Subcutaneous abdominal adipose tissue (tissue), 5 donors: ENCODE measurements at regions not wholly inside any gene's neighbourhood (a gene's known extent, or its start where the extent isn't known, plus 50 kb on each side); places are given as distances from the start of the nearest gene placed in this dataset.

Source experiments
- H3K27ac ChIP-seq: one replicate; pipeline ENCODE4 v1.7.0; 2013; ENCODE audit warnings: low read depth, mild to moderate bottlenecking, inconsistent platforms, low read length, moderate library complexity
- H3K27me3 ChIP-seq, 5 donors: one replicate each; pipeline ENCODE4 v1.7.0; 2013; ENCODE audit warnings: low read length in 5 of 5, inconsistent platforms in 1 of 5; ENCODE audit not compliant: control insufficient read depth in 5 of 5, insufficient read depth in 4 of 5
- H3K36me3 ChIP-seq, 5 donors: one replicate each; pipeline ENCODE4 v1.7.0; 2013; ENCODE audit warnings: low read length in 5 of 5; ENCODE audit not compliant: control insufficient read depth in 5 of 5, insufficient read depth in 5 of 5
- H3K4me1 ChIP-seq, 5 donors: one replicate each; pipeline ENCODE4 v1.7.0; 2013; ENCODE audit warnings: low read length in 5 of 5, mild to moderate bottlenecking in 3 of 5, moderate library complexity in 1 of 5; ENCODE audit not compliant: control insufficient read depth in 5 of 5, insufficient read depth in 5 of 5
- H3K4me3 ChIP-seq, 5 donors: one replicate each; pipeline ENCODE4 v1.7.0; 2013; ENCODE audit warnings: low read length in 5 of 5, low read depth in 1 of 5
- H3K9ac ChIP-seq, 5 donors: one replicate each; pipeline ENCODE4 v1.7.0; 2013; ENCODE audit warnings: low read length in 5 of 5, mild to moderate bottlenecking in 4 of 5, moderate library complexity in 3 of 5
- H3K9me3 ChIP-seq, 5 donors: one replicate each; pipeline ENCODE4 v1.7.0; 2013; ENCODE audit warnings: low read length in 5 of 5; ENCODE audit not compliant: control insufficient read depth in 5 of 5
- donor health status: healthy.
- donor health status: healthy.
- donor health status: healthy.
- donor health status: healthy.
- donor health status: healthy.

GRCh38 chr9:27625751-27626150 is 52.5 kb upstream of the C9orf72 start:
- H3K9ac ChIP-seq = no peak overlapping the region
- H3K27me3 ChIP-seq = peaks cover 0 to 10% (median 0%) of the 10 kb centered on the region in 5 donors
- H3K9me3 ChIP-seq = no peaks in the 10 kb centered on the region
- H3K4me3 ChIP-seq = no peak overlapping the region
- no peak overlapping the region for H3K27ac ChIP-seq
- no peaks in the 10 kb centered on the region for H3K36me3 ChIP-seq
- H3K4me1 ChIP-seq = no peaks in the 10 kb centered on the region

GRCh38 chr9:27626244-27627187 is 53.2 kb upstream of the C9orf72 start:
- no peak overlapping the region for H3K27ac ChIP-seq
- H3K36me3 ChIP-seq = no peaks in the 10 kb centered on the region
- H3K27me3 ChIP-seq = peaks cover 0 to 10% (median 0%) of the 10 kb centered on the region in 5 donors
- no peak overlapping the region for H3K9ac ChIP-seq
- no peaks in the 10 kb centered on the region for H3K9me3 ChIP-seq
- H3K4me1 ChIP-seq = no peaks in the 10 kb centered on the region
- no peak overlapping the region for H3K4me3 ChIP-seq

- no peaks in the 10 kb centered on the region for H3K36me3 ChIP-seq
- H3K9me3 ChIP-seq = no peaks in the 10 kb centered on the region
- peaks cover 0 to 10% (median 0%) of the 10 kb centered on the region in 5 donors for H3K27me3 ChIP-seq
- no peak overlapping the region for H3K27ac ChIP-seq
- H3K4me1 ChIP-seq = no peaks in the 10 kb centered on the region
- no peak overlapping the region for H3K9ac ChIP-seq
- H3K4me3 ChIP-seq = no peak overlapping the region
These were observed 53.9 kb upstream of the C9orf72 start for GRCh38 chr9:27627188-27627564.

GRCh38 chr9:27628311-27628710 is 55.0 kb upstream of the C9orf72 start:
- Histone ChIP-seq H3K36me3 (no peaks in the 10 kb centered on the region), H3K4me1 (no peaks in the 10 kb centered on the region), H3K27me3 (peaks cover 0 to 12% (median 0%) of the 10 kb centered on the region in 5 donors), H3K4me3 (no peak overlapping the region), H3K9ac (no peak overlapping the region), H3K9me3 (no peaks in the 10 kb centered on the region), H3K27ac (no peak overlapping the region)

- no peak overlapping the region for H3K27ac ChIP-seq
- no peaks in the 10 kb centered on the region for H3K9me3 ChIP-seq
- no peaks in the 10 kb centered on the region for H3K36me3 ChIP-seq
- H3K4me3 ChIP-seq = no peak overlapping the region
- H3K4me1 ChIP-seq = no peaks in the 10 kb centered on the region
- H3K9ac ChIP-seq = no peak overlapping the region
- peaks cover 0 to 12% (median 0%) of the 10 kb centered on the region in 5 donors for H3K27me3 ChIP-seq
These were observed 56.1 kb upstream of the C9orf72 start for GRCh38 chr9:27629425-27629824.

DNA sequence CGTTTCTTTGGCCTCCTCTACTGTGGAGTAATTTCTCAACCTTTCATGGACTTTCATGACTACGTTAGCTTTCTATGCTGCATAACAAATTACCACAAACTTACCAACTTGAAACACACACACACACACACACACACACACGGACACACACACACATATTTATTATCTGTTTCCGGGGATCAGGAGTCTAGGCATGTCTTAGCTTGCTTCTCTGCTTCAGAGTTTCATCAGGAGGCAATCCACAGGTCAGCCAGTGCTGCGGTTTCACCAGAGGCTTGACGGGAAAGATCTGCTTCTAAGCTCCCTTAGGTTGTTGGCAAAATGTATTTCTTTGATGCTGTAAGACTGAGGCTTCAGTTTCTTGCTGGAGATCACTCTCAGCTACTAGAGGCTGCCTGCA is 59.0 kb upstream of the C9orf72 start:
- Histone ChIP-seq H3K4me3 (no peak overlapping the region), H3K27me3 (peaks cover 0 to 3% (median 0%) of the 10 kb centered on the region in 5 donors), H3K4me1 (no peaks in the 10 kb centered on the region), H3K9me3 (no peaks in the 10 kb centered on the region), H3K27ac (no peak overlapping the region), H3K36me3 (no peaks in the 10 kb centered on the region), H3K9ac (no peak overlapping the region)

GRCh38 chr9:27633764-27634163 is 60.5 kb upstream of the C9orf72 start:
- H3K9me3 ChIP-seq = no peaks in the 10 kb centered on the region

DNA sequence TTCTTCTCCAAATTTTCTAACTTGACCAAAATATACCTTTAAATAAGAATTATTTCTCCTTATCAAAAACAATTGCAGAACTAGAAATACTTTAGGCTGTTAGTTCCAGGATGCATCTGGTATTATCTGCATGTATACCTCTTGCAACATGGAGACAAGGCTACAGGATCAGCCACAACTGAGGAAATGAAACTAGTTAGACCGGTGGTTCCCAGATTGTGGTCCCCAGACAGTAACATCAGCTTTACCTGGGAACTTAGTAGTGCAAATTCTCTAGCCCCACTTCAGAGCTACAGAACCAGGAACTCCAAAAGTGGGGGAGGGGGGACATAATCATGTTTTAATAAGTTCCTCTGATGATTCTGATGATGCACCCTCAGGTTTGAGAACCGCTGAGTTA is 61.6 kb upstream of the C9orf72 start:
- Histone ChIP-seq H3K27ac (no peak overlapping the region), H3K4me1 (no peaks in the 10 kb centered on the region), H3K4me3 (no peak overlapping the region), H3K9ac (no peak overlapping the region), H3K9me3 (no peaks in the 10 kb centered on the region), H3K27me3 (peaks cover 0 to 3% (median 0%) of the 10 kb centered on the region in 5 donors), H3K36me3 (no peaks in the 10 kb centered on the region)

More at GRCh38 chr9:27633764-27634163, 60.5 kb upstream of the C9orf72 start:
- Histone ChIP-seq H3K4me1 (no peaks in the 10 kb centered on the region), H3K36me3 (no peaks in the 10 kb centered on the region), H3K4me3 (no peak overlapping the region), H3K27me3 (peaks cover 0 to 3% (median 0%) of the 10 kb centered on the region in 5 donors), H3K27ac (no peak overlapping the region), H3K9ac (no peak overlapping the region)

GRCh38 chr9:27638716-27639115 is 65.4 kb upstream of the C9orf72 start:
- H3K4me1 ChIP-seq = no peaks in the 10 kb centered on the region
- no peaks in the 10 kb centered on the region for H3K27me3 ChIP-seq
- H3K9me3 ChIP-seq = no peaks in the 10 kb centered on the region
- H3K4me3 ChIP-seq = no peak overlapping the region
- H3K9ac ChIP-seq = no peak overlapping the region
- no peaks in the 10 kb centered on the region for H3K36me3 ChIP-seq
- no peak overlapping the region for H3K27ac ChIP-seq

- H3K27ac ChIP-seq = no peak overlapping the region
- H3K9ac ChIP-seq = no peak overlapping the region
- H3K36me3 ChIP-seq = no peaks in the 10 kb centered on the region
- H3K4me1 ChIP-seq = peaks cover 0 to 15% (median 6%) of the 10 kb centered on the region in 5 donors
- no peaks in the 10 kb centered on the region for H3K27me3 ChIP-seq
- peaks cover 0 to 4% (median 0%) of the 10 kb centered on the region in 5 donors for H3K9me3 ChIP-seq
- no peak overlapping the region for H3K4me3 ChIP-seq
These were observed 72.0 kb upstream of the C9orf72 start for GRCh38 chr9:27645161-27645840.
